Glutamatergic neuron (in vitro differentiated cells): ENCODE measurements at regions not wholly inside any gene's neighbourhood (a gene's known extent, or its start where the extent isn't known, plus 50 kb on each side); places are given as distances from the start of the nearest gene placed in this dataset.
"Not testable (repeated sequence)": the region's sequence is repeated elsewhere in the genome, so short reads cannot be mapped to it uniquely, and the experiment has no call there.

Experiments used
- DNase-seq: peaks from one replicate; pipeline ENCODE4 v3.0.0; 2022
- H3K27ac Mint-ChIP-seq: one replicate; pipeline ENCODE4 v1.8.0; 2020; ENCODE audit warnings: mild to moderate bottlenecking, mixed read lengths, inconsistent platforms; ENCODE audit not compliant: unreplicated experiment
- H3K27me3 Mint-ChIP-seq: one replicate; pipeline ENCODE4 v1.8.0; 2020; ENCODE audit warnings: mild to moderate bottlenecking, moderate library complexity, mixed read lengths, inconsistent platforms; ENCODE audit not compliant: unreplicated experiment
- H3K36me3 Mint-ChIP-seq: one replicate; pipeline ENCODE4 v1.8.0; 2020; ENCODE audit warnings: mild to moderate bottlenecking, mixed read lengths, inconsistent platforms; ENCODE audit not compliant: unreplicated experiment
- H3K4me1 Mint-ChIP-seq: one replicate; pipeline ENCODE4 v1.8.0; 2020; ENCODE audit warnings: mild to moderate bottlenecking, low read depth, mixed read lengths, inconsistent platforms; ENCODE audit not compliant: unreplicated experiment
- H3K4me3 Mint-ChIP-seq: one replicate; pipeline ENCODE4 v1.8.0; 2020; ENCODE audit warnings: mild to moderate bottlenecking, mixed read lengths, inconsistent platforms; ENCODE audit not compliant: unreplicated experiment
- H3K9me3 Mint-ChIP-seq: one replicate; pipeline ENCODE4 v1.8.0; 2020; ENCODE audit warnings: mild to moderate bottlenecking, moderate library complexity, mixed read lengths, inconsistent platforms; ENCODE audit not compliant: unreplicated experiment
- CTCF ChIP-seq: fragments of 200-600 bp; sonication (generic); IDR thresholded peaks from one replicate; pipeline ENCODE4 v1.5.0; 2021; ENCODE audit not compliant: partially characterized antibody, unreplicated experiment

- no peak for TF ChIP-seq CTCF
- Mint-ChIP-seq H3K27ac (no peak overlapping the region), H3K36me3 (peaks cover 5% of the 10 kb centered on the region), H3K27me3 (peaks cover 3% of the 10 kb centered on the region), H3K4me1 (no peaks in the 10 kb centered on the region), H3K9me3 (no peaks in the 10 kb centered on the region), H3K4me3 (no peak overlapping the region)
- no peak for DNase-seq
Observed at GRCh38 chr10:117622471-117623184, 80.1 kb downstream of the EMX2 start.

GRCh38 chr10:117626228-117626627 is 83.7 kb downstream of the EMX2 start:
- DNase-seq: no peak

GRCh38 chr10:117627561-117627960 is 85.0 kb downstream of the EMX2 start:
- DNase-seq: no peak
- Mint-ChIP-seq H3K27me3 (peaks cover 5% of the 10 kb centered on the region), H3K4me3 (no peak overlapping the region), H3K9me3 (no peaks in the 10 kb centered on the region), H3K36me3 (no peaks in the 10 kb centered on the region), H3K27ac (no peak overlapping the region), H3K4me1 (no peaks in the 10 kb centered on the region)
- no peak for TF ChIP-seq CTCF

More at GRCh38 chr10:117626228-117626627, 83.7 kb downstream of the EMX2 start:
- no peak for TF ChIP-seq CTCF
- no peaks in the 10 kb centered on the region for H3K9me3 Mint-ChIP-seq
- no peaks in the 10 kb centered on the region for H3K27me3 Mint-ChIP-seq
- no peaks in the 10 kb centered on the region for H3K4me1 Mint-ChIP-seq
- H3K36me3 Mint-ChIP-seq: no peaks in the 10 kb centered on the region
- H3K27ac Mint-ChIP-seq: no peak overlapping the region
- no peak overlapping the region for H3K4me3 Mint-ChIP-seq

- not testable (repeated sequence) for H3K27ac Mint-ChIP-seq, H3K4me1 Mint-ChIP-seq, H3K36me3 Mint-ChIP-seq, H3K4me3 Mint-ChIP-seq, H3K9me3 Mint-ChIP-seq, DNase-seq, H3K27me3 Mint-ChIP-seq
Observed at GRCh38 chr10:117629717-117630116, 87.2 kb downstream of the EMX2 start.

- Mint-ChIP-seq H3K36me3 (no peaks in the 10 kb centered on the region), H3K9me3 (no peaks in the 10 kb centered on the region), H3K27me3 (peaks cover 5% of the 10 kb centered on the region), H3K27ac (no peak overlapping the region), H3K4me1 (peaks cover 3% of the 10 kb centered on the region), H3K4me3 (no peak overlapping the region)
- DNase-seq: no peak
- no peak for TF ChIP-seq CTCF
Observed at GRCh38 chr10:117631276-117632145, 89.0 kb downstream of the EMX2 start.
